ENCODE measurements at regions not wholly inside any gene's neighbourhood (a gene's known extent, or its start where the extent isn't known, plus 50 kb on each side); places are given as distances from the start of the nearest gene placed in this dataset.

DNA sequence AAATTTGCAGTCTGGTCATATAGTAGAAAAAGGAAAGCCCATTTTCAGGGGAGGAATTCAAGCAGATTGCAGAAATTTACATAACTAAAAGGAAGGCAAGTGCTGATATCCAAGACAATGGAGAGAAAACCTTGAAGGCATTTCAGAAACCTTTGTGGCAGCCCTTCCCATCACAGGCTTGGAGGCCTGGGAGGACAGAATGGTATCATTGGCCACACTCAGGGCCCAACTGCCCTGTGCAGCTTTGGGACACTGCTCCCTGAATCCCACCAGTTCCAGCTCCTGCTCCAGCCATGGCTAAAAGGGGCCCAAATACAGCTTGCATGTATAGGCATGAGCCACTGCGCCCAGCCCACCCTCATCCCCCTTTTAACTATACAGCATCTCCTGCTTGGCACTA is 81.1 kb upstream of the NYAP2 start:
- Mint-ChIP-seq H3K4me3 (no peak overlapping the region), H3K9me3 (no peaks in the 10 kb centered on the region), H3K27ac (no peak overlapping the region), H3K36me3 (ENCODE audit: low read depth) (no peaks in the 10 kb centered on the region), H3K27me3 (no peaks in the 10 kb centered on the region), H3K4me1 (ENCODE audit: low read depth) (no peaks in the 10 kb centered on the region)
- no peak for DNase-seq
- TF ChIP-seq, protein P1, sequence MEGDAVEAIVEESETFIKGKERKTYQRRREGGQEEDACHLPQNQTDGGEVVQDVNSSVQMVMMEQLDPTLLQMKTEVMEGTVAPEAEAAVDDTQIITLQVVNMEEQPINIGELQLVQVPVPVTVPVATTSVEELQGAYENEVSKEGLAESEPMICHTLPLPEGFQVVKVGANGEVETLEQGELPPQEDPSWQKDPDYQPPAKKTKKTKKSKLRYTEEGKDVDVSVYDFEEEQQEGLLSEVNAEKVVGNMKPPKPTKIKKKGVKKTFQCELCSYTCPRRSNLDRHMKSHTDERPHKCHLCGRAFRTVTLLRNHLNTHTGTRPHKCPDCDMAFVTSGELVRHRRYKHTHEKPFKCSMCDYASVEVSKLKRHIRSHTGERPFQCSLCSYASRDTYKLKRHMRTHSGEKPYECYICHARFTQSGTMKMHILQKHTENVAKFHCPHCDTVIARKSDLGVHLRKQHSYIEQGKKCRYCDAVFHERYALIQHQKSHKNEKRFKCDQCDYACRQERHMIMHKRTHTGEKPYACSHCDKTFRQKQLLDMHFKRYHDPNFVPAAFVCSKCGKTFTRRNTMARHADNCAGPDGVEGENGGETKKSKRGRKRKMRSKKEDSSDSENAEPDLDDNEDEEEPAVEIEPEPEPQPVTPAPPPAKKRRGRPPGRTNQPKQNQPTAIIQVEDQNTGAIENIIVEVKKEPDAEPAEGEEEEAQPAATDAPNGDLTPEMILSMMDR (IDR thresholded peaks at IDR 0.05), result no peak
- H3K4me3 ChIP-seq (ENCODE audit: low read length), result no peak overlapping the region
- H3K27me3 ChIP-seq (ENCODE audit: control insufficient read depth in 1 of 2, insufficient read depth in 2 of 2, low read length in 2 of 2), result no peaks in the 10 kb centered on the region
- H3K4me1 ChIP-seq (ENCODE audit: insufficient read depth, low read length), result no peaks in the 10 kb centered on the region
- peaks cover 0 to 4% of the 10 kb centered on the region in 2 experiments for H3K9me3 ChIP-seq (ENCODE audit: control insufficient read depth in 1 of 2, insufficient read depth in 1 of 2, low read length in 2 of 2)
- ChIA-PET POLR2A (no interaction called here), CTCF (no interaction called here)
- intact Hi-C loops (cut with DNase I, micrococcal nuclease), result no loop called here
- ATAC-seq (ENCODE audit: poor library complexity), result no peak
- no peaks in the 10 kb centered on the region for H3K36me3 ChIP-seq (ENCODE audit: insufficient read depth, low read length)
- H3K27ac ChIP-seq (ENCODE audit: low read depth in 1 of 2, low read length in 2 of 2), result no peak overlapping the region

DNA sequence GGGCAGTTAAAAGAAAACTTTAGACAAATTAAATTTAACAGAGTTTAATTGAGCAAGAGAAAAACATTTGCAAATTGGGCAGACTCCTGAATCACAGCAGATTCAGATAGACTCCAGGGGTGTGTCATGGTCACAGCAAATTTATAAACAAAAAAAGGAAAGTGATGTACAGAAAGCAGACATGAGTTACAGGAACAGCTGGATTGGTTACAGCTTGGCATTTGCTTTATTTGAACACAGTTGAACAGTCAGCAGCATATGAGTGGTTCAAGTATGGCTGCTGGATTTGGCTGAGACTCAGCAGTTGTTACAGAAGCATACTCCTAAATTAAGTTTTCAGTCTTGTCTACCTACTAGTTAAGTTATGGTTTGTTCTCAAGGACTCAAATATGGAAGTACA is 82.3 kb upstream of the NYAP2 start:
- Histone ChIP-seq H3K27ac (ENCODE audit: low read depth in 1 of 2, low read length in 2 of 2) (no peak overlapping the region), H3K27me3 (ENCODE audit: control insufficient read depth in 1 of 2, insufficient read depth in 2 of 2, low read length in 2 of 2) (no peaks in the 10 kb centered on the region), H3K9me3 (ENCODE audit: control insufficient read depth in 1 of 2, insufficient read depth in 1 of 2, low read length in 2 of 2) (peaks cover 0 to 4% of the 10 kb centered on the region in 2 experiments), H3K4me3 (ENCODE audit: low read length) (no peak overlapping the region), H3K36me3 (ENCODE audit: insufficient read depth, low read length) (no peaks in the 10 kb centered on the region), H3K4me1 (ENCODE audit: insufficient read depth, low read length) (no peaks in the 10 kb centered on the region)
- H3K36me3 Mint-ChIP-seq (ENCODE audit: low read depth), result no peaks in the 10 kb centered on the region
- H3K4me3 Mint-ChIP-seq, result no peak overlapping the region
- no peaks in the 10 kb centered on the region for H3K27me3 Mint-ChIP-seq
- ChIA-PET CTCF (no interaction called here), POLR2A (no interaction called here)
- no peaks in the 10 kb centered on the region for H3K9me3 Mint-ChIP-seq
- H3K4me1 Mint-ChIP-seq (ENCODE audit: low read depth), result no peaks in the 10 kb centered on the region
- TF ChIP-seq, protein P1 (IDR thresholded peaks at IDR 0.05), result no peak
- ATAC-seq (ENCODE audit: poor library complexity) (no peak), DNase-seq (no peak)
- intact Hi-C loops (cut with DNase I, micrococcal nuclease), result no loop called here
- no peak overlapping the region for H3K27ac Mint-ChIP-seq

DNA sequence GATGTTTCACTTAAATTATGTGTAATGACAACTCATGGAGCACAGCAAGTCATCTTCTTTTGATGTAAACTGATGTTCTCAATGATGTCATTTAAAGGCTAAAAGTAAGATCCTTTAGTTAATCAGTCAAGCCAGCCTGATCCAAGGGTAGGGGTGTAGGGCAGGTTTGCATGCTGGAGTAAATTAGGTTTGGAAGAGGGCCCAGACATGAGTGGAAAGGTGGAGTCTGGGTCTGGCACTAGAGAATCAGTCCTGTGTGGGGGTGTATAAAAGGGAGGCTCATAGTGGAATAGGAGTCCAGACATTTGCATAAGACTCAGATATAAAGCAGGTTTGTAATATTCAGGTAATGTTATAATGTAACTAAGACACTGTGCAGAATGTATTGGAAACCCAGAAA is 88.8 kb upstream of the NYAP2 start:
- Mint-ChIP-seq H3K27me3 (no peaks in the 10 kb centered on the region), H3K9me3 (no peaks in the 10 kb centered on the region), H3K4me3 (no peak overlapping the region), H3K36me3 (ENCODE audit: low read depth) (no peaks in the 10 kb centered on the region), H3K27ac (no peak overlapping the region), H3K4me1 (ENCODE audit: low read depth) (no peaks in the 10 kb centered on the region)
- Histone ChIP-seq H3K27me3 (ENCODE audit: control insufficient read depth in 1 of 2, insufficient read depth in 2 of 2, low read length in 2 of 2) (no peaks in the 10 kb centered on the region), H3K4me1 (ENCODE audit: insufficient read depth, low read length) (no peaks in the 10 kb centered on the region), H3K4me3 (ENCODE audit: low read length) (no peak overlapping the region), H3K27ac (ENCODE audit: low read depth in 1 of 2, low read length in 2 of 2) (no peak overlapping the region), H3K36me3 (ENCODE audit: insufficient read depth, low read length) (no peaks in the 10 kb centered on the region), H3K9me3 (ENCODE audit: control insufficient read depth in 1 of 2, insufficient read depth in 1 of 2, low read length in 2 of 2) (no peaks in the 10 kb centered on the region)
- DNase-seq (no peak), ATAC-seq (ENCODE audit: poor library complexity) (no peak)
- ChIA-PET CTCF (no interaction called here), POLR2A (no interaction called here)
- TF ChIP-seq, protein P1 (IDR thresholded peaks at IDR 0.05), result no peak
- intact Hi-C loops (cut with DNase I, micrococcal nuclease), result no loop called here
